C4-2B (cell line): ENCODE measurements at regions not wholly inside any gene's neighbourhood (a gene's known extent, or its start where the extent isn't known, plus 50 kb on each side); places are given as distances from the start of the nearest gene placed in this dataset.

ENCODE experiments used
- H3K27ac ChIP-seq: fragments of 450-650 bp; 2 replicates; pipeline ENCODE4 v1.5.1; 2017
- ZFX ChIP-seq: fragments of 450-650 bp; IDR thresholded peaks from 2 replicates; pipeline ENCODE4 v1.6.1; 2017
- TF ChIP-seq, protein P1 (sequence below): fragments of 450-650 bp; conservative IDR thresholded peaks from 2 replicates; pipeline ENCODE4 v1.5.1; 2017; ENCODE audit warnings: mild to moderate bottlenecking

DNA sequence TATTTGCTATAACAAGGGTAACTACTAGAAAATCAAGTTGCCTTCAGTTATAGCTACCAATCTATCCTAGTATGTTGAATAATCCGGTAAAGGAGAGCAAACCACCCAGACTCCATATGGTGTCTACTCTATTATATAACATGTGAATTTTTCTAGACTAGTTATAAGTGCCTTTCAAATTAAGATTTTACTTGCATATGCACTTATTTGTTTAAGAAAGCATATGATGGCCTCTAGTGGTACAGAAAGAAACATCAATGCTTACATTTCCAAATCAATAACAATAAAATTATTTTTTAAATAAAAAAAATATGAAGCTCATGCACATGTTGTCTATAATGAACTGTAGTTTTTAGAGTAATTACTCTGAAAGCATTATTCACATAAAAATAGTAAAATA is 1516.4 kb upstream of the PABPC4L start:
- no peak for TF ChIP-seq ZFX
- TF ChIP-seq, protein P1, sequence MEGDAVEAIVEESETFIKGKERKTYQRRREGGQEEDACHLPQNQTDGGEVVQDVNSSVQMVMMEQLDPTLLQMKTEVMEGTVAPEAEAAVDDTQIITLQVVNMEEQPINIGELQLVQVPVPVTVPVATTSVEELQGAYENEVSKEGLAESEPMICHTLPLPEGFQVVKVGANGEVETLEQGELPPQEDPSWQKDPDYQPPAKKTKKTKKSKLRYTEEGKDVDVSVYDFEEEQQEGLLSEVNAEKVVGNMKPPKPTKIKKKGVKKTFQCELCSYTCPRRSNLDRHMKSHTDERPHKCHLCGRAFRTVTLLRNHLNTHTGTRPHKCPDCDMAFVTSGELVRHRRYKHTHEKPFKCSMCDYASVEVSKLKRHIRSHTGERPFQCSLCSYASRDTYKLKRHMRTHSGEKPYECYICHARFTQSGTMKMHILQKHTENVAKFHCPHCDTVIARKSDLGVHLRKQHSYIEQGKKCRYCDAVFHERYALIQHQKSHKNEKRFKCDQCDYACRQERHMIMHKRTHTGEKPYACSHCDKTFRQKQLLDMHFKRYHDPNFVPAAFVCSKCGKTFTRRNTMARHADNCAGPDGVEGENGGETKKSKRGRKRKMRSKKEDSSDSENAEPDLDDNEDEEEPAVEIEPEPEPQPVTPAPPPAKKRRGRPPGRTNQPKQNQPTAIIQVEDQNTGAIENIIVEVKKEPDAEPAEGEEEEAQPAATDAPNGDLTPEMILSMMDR: peak; percentile 49

DNA sequence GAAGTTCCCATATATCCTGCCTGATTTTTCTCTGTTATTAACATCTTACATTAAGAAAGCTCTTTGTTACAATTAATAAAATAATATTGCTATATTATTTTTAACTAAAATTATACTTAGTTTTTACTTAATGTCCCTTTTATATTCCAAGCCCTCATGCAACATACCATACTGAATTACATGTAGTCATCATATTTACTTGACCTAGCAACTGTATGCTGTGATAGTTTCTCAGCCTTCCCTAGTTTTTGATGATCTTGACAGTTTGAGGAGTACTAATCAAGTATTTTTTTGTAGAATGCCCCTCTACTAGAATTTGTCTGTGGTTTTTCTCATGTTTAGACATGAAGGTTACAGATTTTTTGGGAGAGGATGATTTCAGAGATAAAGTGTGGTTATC is 1503.8 kb upstream of the PABPC4L start:
- no peak overlapping the region for H3K27ac ChIP-seq
- TF ChIP-seq, protein P1: no peak
- TF ChIP-seq ZFX: no peak

More for the DNA sequence above, 1516.4 kb upstream of the PABPC4L start:
- H3K27ac ChIP-seq: no peak overlapping the region

DNA sequence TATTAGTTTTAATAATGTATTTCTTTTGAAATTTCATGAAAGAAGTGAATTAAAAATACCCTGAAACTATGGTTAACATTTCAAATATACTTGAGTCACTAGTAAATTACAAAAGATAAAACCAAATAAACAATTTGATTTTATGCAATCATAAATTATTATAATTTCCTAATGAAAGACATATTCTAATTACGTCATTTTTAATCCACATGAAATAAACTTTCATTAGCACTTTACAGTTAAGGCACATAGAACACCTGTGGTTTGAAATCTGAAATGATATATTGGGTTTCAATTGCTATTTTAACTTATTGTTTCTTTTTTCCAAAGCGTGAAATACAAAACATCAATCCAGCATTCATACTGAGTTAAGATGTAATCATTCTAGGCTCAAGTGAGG is 1492.5 kb upstream of the PABPC4L start:
- no peak overlapping the region for H3K27ac ChIP-seq
- TF ChIP-seq, protein P1: no peak
- no peak for TF ChIP-seq ZFX

DNA sequence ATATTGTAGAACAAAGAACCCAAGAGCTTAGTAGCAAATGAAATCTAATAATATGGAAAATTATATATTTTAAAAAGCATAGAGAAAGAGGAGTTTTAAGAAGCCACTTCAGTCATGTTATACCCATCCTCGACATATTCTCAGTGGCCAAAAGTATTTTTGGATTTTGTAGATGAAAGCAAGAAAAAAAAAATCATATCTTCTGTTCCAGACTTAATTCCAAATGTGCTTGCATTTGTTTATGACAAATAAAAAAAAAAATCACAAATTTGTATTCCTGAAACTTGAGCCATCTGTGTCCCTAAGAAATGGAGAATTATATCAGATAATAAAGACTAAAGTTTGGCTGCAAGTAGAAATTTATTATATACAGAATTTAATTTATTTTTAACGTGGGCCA is 1482.4 kb upstream of the PABPC4L start:
- H3K27ac ChIP-seq: no peak overlapping the region
- TF ChIP-seq ZFX: no peak
- TF ChIP-seq, protein P1: no peak

DNA sequence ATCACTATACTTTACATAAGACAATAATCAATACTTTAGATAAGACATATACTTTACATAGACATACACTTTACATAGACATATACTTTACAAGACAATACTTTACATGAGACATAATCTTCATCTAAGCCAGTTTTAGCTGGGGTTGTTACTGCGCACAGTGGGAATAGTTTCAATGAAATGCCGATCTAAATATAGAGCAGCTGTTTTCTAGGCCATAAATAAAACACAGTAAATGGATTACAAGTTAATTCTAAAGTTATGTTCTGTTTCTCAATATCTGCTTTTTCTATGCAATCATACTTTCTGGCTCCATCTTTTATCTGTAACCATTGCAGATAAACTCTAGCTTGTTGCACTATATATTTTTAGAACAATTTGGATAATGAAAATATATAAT is 1470.6 kb upstream of the PABPC4L start:
- no peak overlapping the region for H3K27ac ChIP-seq
- TF ChIP-seq, protein P1: no peak
- no peak for TF ChIP-seq ZFX

DNA sequence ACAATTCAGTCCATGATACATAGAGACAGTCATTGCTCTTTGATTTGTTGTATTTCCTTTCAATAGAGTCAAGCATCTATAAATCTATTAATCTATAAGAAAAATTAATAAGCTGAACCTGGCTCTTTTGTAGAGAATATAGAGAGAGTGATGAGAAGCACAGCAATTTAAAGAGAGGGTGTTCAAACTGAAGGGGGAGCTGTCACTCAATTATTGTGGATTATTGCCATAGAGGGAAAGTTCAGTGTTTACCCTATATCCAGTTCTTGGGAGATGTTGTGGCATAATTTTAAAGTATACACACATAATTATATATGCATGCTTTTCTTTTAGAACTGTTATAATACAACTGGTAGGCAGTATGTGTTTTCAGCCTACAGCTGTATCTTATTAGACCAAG is 1469.0 kb upstream of the PABPC4L start:
- TF ChIP-seq, protein P1: no peak; the same call in 1 of the 2 replicates
- no peak for TF ChIP-seq ZFX
- H3K27ac ChIP-seq: no peak overlapping the region
